NCI-H2196 treated with DMSO at 0.1 percent for 48 hours (cell line): ENCODE measurements at regions not wholly inside any gene's neighbourhood (a gene's known extent, or its start where the extent isn't known, plus 50 kb on each side); places are given as distances from the start of the nearest gene placed in this dataset.

Experiments used
- DNase-seq: peaks from one replicate; lab custom pipeline; 2025; ENCODE audit not compliant: unreplicated experiment; lab: John Stamatoyannopoulos, UW

GRCh38 chr18:40707797-40708196 lies 1247.2 kb upstream of the PIK3C3 start:
- no peak for DNase-seq

DNA sequence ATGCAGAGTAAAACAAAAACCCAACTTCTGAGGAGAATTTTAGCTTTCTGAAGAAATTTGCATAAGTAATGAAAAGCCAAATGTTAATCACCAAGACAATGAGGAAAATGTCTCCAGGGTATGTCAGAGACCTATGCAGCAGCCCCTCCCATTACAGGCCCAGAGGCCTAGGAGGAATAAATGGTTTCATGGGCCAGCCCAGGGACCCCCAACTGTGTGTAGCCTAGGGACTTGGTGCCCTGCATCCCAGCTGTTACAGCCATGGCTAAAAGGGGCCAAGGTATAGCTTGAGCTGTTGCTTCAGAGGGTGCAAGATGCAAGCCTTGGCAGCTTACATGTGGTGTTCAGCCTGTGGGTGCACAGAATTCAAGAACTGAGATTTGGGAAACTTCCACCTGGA lies 1256.9 kb upstream of the PIK3C3 start:
- no peak for DNase-seq

DNA sequence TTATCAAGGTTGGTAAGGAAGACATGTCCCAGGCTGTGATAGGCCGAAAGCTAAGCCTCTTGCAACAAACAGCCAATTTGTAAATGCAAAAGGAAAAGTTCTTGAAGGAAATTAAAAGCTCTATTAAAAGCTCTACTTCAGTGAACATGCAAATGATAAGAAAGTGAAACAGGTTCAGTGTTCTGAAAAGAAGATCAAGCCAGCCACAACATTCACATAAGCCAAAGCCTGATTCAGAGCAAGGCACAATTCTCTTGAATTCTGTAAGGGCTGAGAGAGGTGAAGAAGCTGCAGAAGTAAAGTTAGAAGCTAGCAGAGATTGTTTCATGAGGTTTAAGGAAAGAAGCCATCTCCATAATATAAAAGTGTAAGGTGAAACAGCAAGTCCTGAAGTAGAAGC lies 1259.5 kb upstream of the PIK3C3 start:
- no peak for DNase-seq

- no peak for DNase-seq
These were observed 1262.2 kb upstream of the PIK3C3 start for GRCh38 chr18:40692871-40693270.

- no peak for DNase-seq
These were observed 1265.0 kb upstream of the PIK3C3 start for GRCh38 chr18:40690062-40690461.

GRCh38 chr18:40687399-40687798 lies 1267.6 kb upstream of the PIK3C3 start:
- no peak for DNase-seq

GRCh38 chr18:40686836-40687235 lies 1268.2 kb upstream of the PIK3C3 start:
- no peak for DNase-seq

- no peak for DNase-seq
These were observed 1269.8 kb upstream of the PIK3C3 start for GRCh38 chr18:40685219-40685618.

- DNase-seq, result no peak
These were observed 1276.7 kb upstream of the PIK3C3 start for GRCh38 chr18:40678318-40678717.

GRCh38 chr18:40676668-40677067 lies 1278.4 kb upstream of the PIK3C3 start:
- no peak for DNase-seq

- DNase-seq, result no peak
These were observed 1281.9 kb upstream of the PIK3C3 start for GRCh38 chr18:40673150-40673549.

- no peak for DNase-seq
These were observed 1282.4 kb upstream of the PIK3C3 start for GRCh38 chr18:40672590-40672989.

- DNase-seq, result no peak
These were observed 1284.2 kb upstream of the PIK3C3 start for GRCh38 chr18:40670668-40671375.

DNA sequence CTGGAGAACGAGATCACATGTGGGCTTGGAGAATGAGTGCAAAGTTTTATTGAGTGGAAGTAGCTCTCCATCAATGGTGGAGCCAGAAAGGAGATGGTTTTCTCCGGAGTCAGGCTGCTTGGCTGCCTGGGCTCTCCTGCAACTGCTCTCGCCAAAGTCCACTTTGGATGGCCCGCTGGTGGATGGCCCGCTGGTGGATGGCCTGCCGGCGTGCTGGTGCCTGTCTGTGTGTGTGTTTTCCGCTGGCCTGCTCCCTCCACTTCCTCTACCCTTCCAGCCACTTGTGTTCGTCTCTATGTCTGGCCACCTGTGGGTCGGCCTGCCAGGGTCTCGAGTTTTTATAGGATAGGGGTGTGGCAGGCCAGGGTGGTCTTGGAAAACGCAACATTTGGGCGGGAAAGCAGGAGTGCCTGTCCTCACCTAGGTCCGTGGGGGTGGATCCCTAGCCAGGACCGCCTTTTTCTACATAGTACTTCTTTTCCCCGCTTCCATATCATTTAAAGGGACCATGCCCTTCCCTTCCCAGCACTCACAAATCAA lies 1292.1 kb upstream of the PIK3C3 start:
- no peak for DNase-seq

GRCh38 chr18:40653682-40654081 lies 1301.4 kb upstream of the PIK3C3 start:
- no peak for DNase-seq

DNA sequence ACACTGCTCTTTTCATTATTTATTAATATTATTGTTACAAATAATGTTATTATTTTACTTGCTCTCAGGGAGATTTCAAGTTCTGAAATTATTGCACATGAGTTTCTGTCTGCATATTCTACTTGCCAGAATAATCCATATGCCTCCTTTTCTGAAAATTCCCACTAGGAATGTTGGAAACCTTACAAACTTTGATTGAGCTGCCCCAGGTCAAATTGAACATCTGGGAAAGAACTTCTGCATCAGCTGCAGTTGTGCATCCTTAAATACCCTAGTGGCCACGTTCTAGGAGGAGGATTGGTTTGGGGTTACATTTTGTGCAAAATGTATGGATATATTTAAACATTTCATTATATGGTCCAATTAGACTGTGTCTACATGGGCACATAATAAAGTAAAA lies 1302.7 kb upstream of the PIK3C3 start:
- DNase-seq, result no peak

- no peak for DNase-seq
These were observed 1303.9 kb upstream of the PIK3C3 start for GRCh38 chr18:40651163-40651562.

DNA sequence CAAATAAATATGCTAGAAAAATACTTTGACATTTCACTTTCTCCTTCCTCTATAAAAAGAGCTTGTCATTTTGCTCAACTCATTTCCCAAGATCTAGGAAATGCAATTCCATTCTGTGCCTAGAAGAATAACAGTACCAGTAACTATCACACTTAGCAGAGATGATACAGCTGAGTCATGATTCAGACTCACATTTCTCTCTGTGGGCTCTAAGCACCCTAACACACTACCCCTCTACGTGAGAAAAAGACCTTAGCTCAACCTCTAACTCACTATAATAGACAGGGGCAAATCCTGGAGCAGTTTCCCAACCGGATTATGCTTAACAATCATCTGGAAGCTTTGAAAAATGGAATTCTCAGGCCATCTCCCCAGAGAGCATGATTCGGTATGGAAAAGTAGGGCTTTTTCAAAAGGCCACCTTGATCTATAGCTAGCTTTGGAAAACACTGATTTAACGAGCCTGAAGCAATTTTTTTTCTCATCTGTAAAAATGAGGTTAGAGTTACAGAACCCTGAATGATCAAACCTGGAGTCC lies 1312.3 kb upstream of the PIK3C3 start:
- DNase-seq, result no peak

- DNase-seq, result no peak
These were observed 1323.7 kb upstream of the PIK3C3 start for GRCh38 chr18:40631319-40631718.

GRCh38 chr18:40630496-40630895 lies 1324.5 kb upstream of the PIK3C3 start:
- no peak for DNase-seq

GRCh38 chr18:40624959-40625358 lies 1330.1 kb upstream of the PIK3C3 start:
- DNase-seq, result no peak

- no peak for DNase-seq
These were observed 1341.3 kb upstream of the PIK3C3 start for GRCh38 chr18:40613721-40614120.

DNA sequence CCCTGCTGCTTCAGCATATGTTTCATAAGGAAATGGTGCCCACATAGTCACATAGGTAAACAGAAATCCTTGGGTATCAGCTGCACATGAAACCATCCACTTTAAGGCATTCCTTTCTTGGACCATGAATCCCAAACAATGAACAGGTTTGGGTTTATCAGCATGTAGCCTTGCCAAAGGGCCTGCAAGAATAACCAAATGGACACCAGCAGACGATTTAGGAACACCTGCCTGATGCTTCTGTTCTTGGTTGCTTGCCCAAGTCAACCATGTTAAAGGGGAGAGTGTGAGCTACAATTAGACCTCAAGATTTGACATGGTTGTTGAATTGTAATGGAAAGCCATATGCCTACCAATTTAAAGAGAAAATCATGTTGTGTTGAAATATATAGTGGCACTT lies 1342.7 kb upstream of the PIK3C3 start:
- no peak for DNase-seq
